Tibial nerve (tissue), 4 donors: ENCODE measurements at regions not wholly inside any gene's neighbourhood (a gene's known extent, or its start where the extent isn't known, plus 50 kb on each side); places are given as distances from the start of the nearest gene placed in this dataset.
A peak's percentile ranks its signal among the peaks of the same experiment; 100 is the strongest.

Experiments used
- DNase-seq, 2 donors: peaks; one replicate each; pipeline ENCODE4 v3.0.0-alpha.2; 2019; ENCODE audit warnings: low spot score in 2 of 2
- H3K27ac ChIP-seq, 4 donors: fragments of 200-600 bp; sonication (generic) in 3 of 4; one replicate each; pipeline ENCODE4 v1.5.1; 2017 to 2019; ENCODE audit warnings: mild to moderate bottlenecking in 1 of 4
- H3K27me3 ChIP-seq, 2 donors: fragments of 200-600 bp; sonication (generic) in 1 of 2; one replicate each; pipeline versions ENCODE4 v1.5.1 to v1.6.0; 2017 to 2019
- H3K36me3 ChIP-seq, 3 donors: fragments of 200-600 bp; sonication (generic); one replicate each; pipeline ENCODE4 v1.5.1; 2018 to 2019
- H3K4me1 ChIP-seq, 4 donors: fragments of 200-600 bp; sonication (generic) in 3 of 4; one replicate each; pipeline ENCODE4 v1.5.1; 2017 to 2019
- H3K4me3 ChIP-seq, 4 donors: fragments of 200-600 bp; sonication (generic) in 3 of 4; one replicate each; pipeline ENCODE4 v1.5.1; 2017 to 2019; ENCODE audit warnings: mild to moderate bottlenecking in 1 of 4, moderate library complexity in 1 of 4
- H3K9me3 ChIP-seq, 4 donors: fragments of 200-600 bp; sonication (generic) in 3 of 4; one replicate each; pipeline ENCODE4 v1.5.1; 2017 to 2019
- EP300 ChIP-seq, 2 donors: sonication (generic); formaldehyde crosslinking; IDR thresholded peaks; one replicate each; pipeline ENCODE4 v1.6.1; 2017; ENCODE audit warnings: antibody characterized with exemption in 2 of 2, mild to moderate bottlenecking in 1 of 2
- POLR2A ChIP-seq, 2 donors: fragments of 450-650 bp; IDR thresholded peaks; one replicate each; pipeline ENCODE4 v1.6.1; 2017; ENCODE audit warnings: antibody characterized with exemption in 2 of 2, mild to moderate bottlenecking in 2 of 2, moderate library complexity in 2 of 2
- WGBS, 2 donors: methylation state at CpG; one replicate each; pipeline ENCODE4 v1.1.5; 2018; 5-methylcytosine and 5-hydroxymethylcytosine counted together
- TF ChIP-seq, protein P1 (sequence below), 5 experiments: fragments of 200-600 bp in 3 of 5; fragments of 450-650 bp in 2 of 5; sonication (generic) in 3 of 5; IDR thresholded peaks; one replicate each; pipeline ENCODE4 v1.5.1; 2016 to 2019; ENCODE audit warnings: antibody characterized with exemption in 5 of 5, mild to moderate bottlenecking in 3 of 5, moderate library complexity in 2 of 5

DNA sequence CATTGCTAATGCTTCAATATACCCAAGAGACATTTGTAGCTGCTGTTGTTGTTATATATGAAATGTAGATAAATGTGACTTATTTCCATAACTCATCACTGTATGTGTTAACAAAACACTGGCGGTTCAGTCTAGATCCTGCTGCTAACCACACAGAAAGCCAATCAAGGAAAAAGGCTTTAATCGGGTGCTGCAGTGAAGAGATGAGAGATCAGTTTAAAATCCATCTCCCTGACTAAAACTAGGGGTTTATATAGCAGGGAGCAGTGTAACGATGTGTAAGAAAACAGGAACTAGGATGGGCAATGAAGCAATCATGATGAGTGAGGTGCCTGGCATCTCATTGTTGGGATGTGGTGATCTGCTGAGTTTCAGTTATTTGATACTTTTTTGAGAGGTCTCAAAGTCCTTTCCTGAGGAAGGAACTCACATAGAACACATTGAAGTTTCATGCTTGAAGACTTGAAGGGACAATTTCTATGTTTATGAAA is 677.7 kb upstream of the CDH7 start:
- Histone ChIP-seq H3K27me3 (no peaks in the 10 kb centered on the region), H3K4me1 (no peaks in the 10 kb centered on the region), H3K36me3 (no peaks in the 10 kb centered on the region), H3K27ac (no peak overlapping the region), H3K9me3 (no peaks in the 10 kb centered on the region), H3K4me3 (no peak overlapping the region)
- WGBS, 2 donors = 88 to 90% methylated on average over 3 of the region's 3 CpGs
- no peak for DNase-seq
- TF ChIP-seq EP300 (IDR thresholded peaks at IDR 0.05) = no peak

DNA sequence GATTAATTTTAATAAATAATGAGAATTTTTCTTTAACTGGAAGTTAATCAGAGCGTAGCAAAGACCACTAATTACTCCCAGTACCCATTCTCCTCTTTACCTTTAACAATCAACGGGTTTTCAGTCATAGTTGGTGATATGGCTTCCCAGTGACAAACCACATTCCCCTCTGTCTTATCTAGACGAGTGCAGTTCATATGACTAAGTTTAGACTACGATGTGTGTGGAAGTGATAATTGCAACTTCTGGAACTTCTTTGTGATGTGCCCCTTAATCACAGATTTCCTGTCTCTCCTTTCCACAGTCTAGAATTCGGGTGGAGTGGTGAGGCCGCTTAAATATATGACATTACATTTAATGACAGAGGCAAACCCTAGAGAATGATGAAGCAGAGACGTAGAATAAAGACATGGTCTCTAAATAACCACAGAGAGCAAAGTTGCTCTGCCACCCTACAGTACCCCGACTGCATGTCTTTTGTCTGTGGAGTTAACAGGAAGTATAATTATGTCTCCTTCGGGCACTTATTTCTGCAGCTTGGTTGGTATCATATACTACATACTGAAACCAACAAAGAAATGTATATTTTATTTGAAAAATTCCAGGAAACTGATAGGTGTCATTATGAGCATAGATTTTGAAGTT is 693.3 kb upstream of the CDH7 start:
- Histone ChIP-seq H3K27me3 (no peaks in the 10 kb centered on the region), H3K4me1 (no peaks in the 10 kb centered on the region), H3K36me3 (no peaks in the 10 kb centered on the region), H3K9me3 (peaks cover 0 to 2% (median 0%) of the 10 kb centered on the region in 4 donors), H3K27ac (no peak overlapping the region), H3K4me3 (peak overlapping the region in 1 of 4 donors; percentile 25)
- TF ChIP-seq EP300 (IDR thresholded peaks at IDR 0.05) (no peak), POLR2A (IDR thresholded peaks at IDR 0.05) (no peak)
- TF ChIP-seq, protein P1, sequence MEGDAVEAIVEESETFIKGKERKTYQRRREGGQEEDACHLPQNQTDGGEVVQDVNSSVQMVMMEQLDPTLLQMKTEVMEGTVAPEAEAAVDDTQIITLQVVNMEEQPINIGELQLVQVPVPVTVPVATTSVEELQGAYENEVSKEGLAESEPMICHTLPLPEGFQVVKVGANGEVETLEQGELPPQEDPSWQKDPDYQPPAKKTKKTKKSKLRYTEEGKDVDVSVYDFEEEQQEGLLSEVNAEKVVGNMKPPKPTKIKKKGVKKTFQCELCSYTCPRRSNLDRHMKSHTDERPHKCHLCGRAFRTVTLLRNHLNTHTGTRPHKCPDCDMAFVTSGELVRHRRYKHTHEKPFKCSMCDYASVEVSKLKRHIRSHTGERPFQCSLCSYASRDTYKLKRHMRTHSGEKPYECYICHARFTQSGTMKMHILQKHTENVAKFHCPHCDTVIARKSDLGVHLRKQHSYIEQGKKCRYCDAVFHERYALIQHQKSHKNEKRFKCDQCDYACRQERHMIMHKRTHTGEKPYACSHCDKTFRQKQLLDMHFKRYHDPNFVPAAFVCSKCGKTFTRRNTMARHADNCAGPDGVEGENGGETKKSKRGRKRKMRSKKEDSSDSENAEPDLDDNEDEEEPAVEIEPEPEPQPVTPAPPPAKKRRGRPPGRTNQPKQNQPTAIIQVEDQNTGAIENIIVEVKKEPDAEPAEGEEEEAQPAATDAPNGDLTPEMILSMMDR (IDR thresholded peaks at IDR 0.05) = no peak
- 54 to 71% methylated on average over 9 of the region's 9 CpGs for WGBS, 2 donors
- DNase-seq = no peak

DNA sequence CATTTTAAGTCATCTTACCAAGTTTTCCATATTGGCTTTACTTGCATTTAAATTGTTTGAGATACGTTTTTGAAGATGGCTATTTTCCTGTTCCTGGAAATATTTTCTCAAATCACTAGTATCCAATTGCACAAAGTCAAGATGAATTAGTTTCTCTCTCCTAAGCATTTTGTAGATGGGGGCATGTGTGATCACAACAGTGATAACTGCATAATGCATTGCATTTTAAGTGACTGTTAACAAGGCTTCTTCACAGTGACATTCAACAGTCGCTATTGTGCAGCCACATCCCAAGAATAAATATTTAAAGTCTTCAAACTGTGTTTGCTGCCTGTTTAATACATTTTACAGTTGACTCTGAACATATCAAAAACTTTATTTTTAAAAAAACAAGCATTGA is 694.2 kb upstream of the CDH7 start:
- no peak for TF ChIP-seq EP300 (IDR thresholded peaks at IDR 0.05)
- DNase-seq = no peak
- H3K27ac ChIP-seq = no peak overlapping the region
- no peaks in the 10 kb centered on the region for H3K4me1 ChIP-seq
- H3K9me3 ChIP-seq = peaks cover 0 to 2% (median 0%) of the 10 kb centered on the region in 4 donors
- WGBS, 2 donors = 85% methylated on average over 2 of the region's 2 CpGs
- H3K4me3 ChIP-seq = no peak overlapping the region
- no peaks in the 10 kb centered on the region for H3K27me3 ChIP-seq
- H3K36me3 ChIP-seq = no peaks in the 10 kb centered on the region

DNA sequence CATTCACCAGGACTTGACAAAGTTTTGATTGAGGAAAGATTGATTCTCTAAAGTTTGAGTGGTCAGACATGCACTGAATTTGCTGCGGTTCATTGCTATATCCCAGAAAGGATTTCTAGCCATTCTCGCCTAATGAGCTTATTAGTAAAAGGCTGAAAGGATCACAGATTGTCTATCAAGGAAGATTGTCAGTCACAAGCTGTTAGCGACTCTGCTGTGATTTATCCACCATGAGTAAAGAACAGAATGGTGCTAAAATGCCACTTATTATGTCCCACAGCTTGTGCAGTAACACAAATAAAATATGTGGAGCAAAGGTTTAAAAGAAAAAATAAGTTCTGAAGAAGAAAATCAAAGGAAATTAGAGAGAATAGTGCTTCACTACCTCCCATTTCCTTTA is 701.2 kb upstream of the CDH7 start:
- Histone ChIP-seq H3K36me3 (no peaks in the 10 kb centered on the region), H3K27me3 (no peaks in the 10 kb centered on the region), H3K9me3 (no peaks in the 10 kb centered on the region), H3K4me3 (no peak overlapping the region), H3K27ac (no peak overlapping the region), H3K4me1 (no peaks in the 10 kb centered on the region)
- TF ChIP-seq, protein P1 (IDR thresholded peaks at IDR 0.05) = no peak
- TF ChIP-seq EP300 (IDR thresholded peaks at IDR 0.05) (no peak), POLR2A (IDR thresholded peaks at IDR 0.05) (no peak)
- 75 to 84% methylated on average over 3 of the region's 3 CpGs for WGBS, 2 donors
- DNase-seq = no peak

DNA sequence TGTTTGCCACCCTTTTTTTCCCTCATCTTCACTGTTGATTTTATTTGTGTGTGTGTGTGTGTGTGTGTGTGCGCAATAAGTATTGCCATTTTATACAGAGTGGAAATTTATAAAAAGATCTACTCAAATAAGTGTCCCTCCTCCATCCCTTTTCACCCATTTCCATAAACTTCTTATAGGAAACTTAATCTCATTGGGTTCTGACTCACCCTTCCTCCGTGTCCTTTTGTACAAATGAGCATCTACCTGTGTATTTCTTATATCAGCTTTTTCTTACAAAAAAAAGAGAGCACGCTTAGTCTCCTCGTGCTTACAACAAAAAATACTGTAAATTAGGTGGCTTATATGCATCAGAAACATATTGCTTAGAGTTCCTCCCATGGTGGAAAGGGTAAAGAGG is 711.2 kb upstream of the CDH7 start:
- H3K4me1 ChIP-seq = peaks cover 0 to 5% (median 0%) of the 10 kb centered on the region in 4 donors
- H3K9me3 ChIP-seq = no peaks in the 10 kb centered on the region
- no peak for DNase-seq
- H3K36me3 ChIP-seq = no peaks in the 10 kb centered on the region
- 93 to 94% methylated on average over 4 of the region's 4 CpGs for WGBS, 2 donors
- H3K4me3 ChIP-seq = no peak overlapping the region
- no peaks in the 10 kb centered on the region for H3K27me3 ChIP-seq
- TF ChIP-seq EP300 (IDR thresholded peaks at IDR 0.05) (no peak), POLR2A (IDR thresholded peaks at IDR 0.05) (no peak)
- TF ChIP-seq, protein P1 (IDR thresholded peaks at IDR 0.05) = no peak
- H3K27ac ChIP-seq = no peak overlapping the region

DNA sequence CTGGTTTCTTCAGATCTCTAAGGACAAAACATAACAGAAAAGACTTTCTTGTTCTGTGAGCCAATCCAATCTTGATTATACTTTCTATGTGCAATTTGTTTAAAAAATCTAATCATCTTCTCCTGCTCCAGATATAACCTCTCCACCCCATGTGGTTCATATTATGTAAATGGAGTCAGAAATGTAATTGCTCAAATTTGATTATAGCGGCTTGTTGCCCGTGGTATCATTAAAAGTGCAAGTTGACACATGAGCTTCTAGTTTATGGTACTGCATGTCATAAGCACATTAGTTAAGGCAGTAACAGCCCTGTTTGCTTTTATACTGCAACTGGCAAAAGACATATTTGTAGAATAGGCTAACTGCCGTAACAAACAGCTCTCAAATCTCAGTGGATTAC is 715.1 kb upstream of the CDH7 start:
- no peak for DNase-seq
- no peak overlapping the region for H3K27ac ChIP-seq
- 50 to 67% methylated on average over 3 of the region's 3 CpGs for WGBS, 2 donors
- TF ChIP-seq, protein P1 (IDR thresholded peaks at IDR 0.05) = no peak
- no peak for TF ChIP-seq EP300 (IDR thresholded peaks at IDR 0.05)
- TF ChIP-seq POLR2A (IDR thresholded peaks at IDR 0.05) = no peak
- no peaks in the 10 kb centered on the region for H3K9me3 ChIP-seq
- H3K4me1 ChIP-seq = peaks cover 0 to 5% (median 0%) of the 10 kb centered on the region in 4 donors
- no peaks in the 10 kb centered on the region for H3K27me3 ChIP-seq
- H3K4me3 ChIP-seq = no peak overlapping the region
- no peaks in the 10 kb centered on the region for H3K36me3 ChIP-seq
